ENCODE measurements at regions not wholly inside any gene's neighbourhood (a gene's known extent, or its start where the extent isn't known, plus 50 kb on each side); places are given as distances from the start of the nearest gene placed in this dataset.

GRCh38 chr2:19810148-19810547 is 91.6 kb downstream of the TTC32 start:
- DNase-seq (ENCODE audit: low read depth): no peak

- DNase-seq (ENCODE audit: low read depth): no peak
These were observed 92.6 kb downstream of the TTC32 start for GRCh38 chr2:19809206-19809605.

GRCh38 chr2:19807866-19808265 is 93.9 kb downstream of the TTC32 start:
- no peak for DNase-seq (ENCODE audit: low read depth)

GRCh38 chr2:19807346-19807745 is 94.4 kb downstream of the TTC32 start:
- no peak for DNase-seq (ENCODE audit: low read depth)

- no peak for DNase-seq (ENCODE audit: low read depth)
These were observed 95.2 kb downstream of the TTC32 start for GRCh38 chr2:19806591-19806990.

- no peak for DNase-seq (ENCODE audit: low read depth)
These were observed 95.7 kb downstream of the TTC32 start for GRCh38 chr2:19806131-19806530.

- DNase-seq (ENCODE audit: low read depth): no peak
These were observed 96.5 kb downstream of the TTC32 start for GRCh38 chr2:19805266-19805665.

- DNase-seq (ENCODE audit: low read depth): no peak
These were observed 97.0 kb downstream of the TTC32 start for GRCh38 chr2:19804639-19805260.

GRCh38 chr2:19802086-19802841 is 99.5 kb downstream of the TTC32 start:
- DNase-seq (ENCODE audit: low read depth): peak; percentile 11

- DNase-seq (ENCODE audit: low read depth): peak; percentile 98
These were observed 100.3 kb downstream of the TTC32 start for GRCh38 chr2:19801367-19802080.

- no peak for DNase-seq (ENCODE audit: low read depth)
These were observed 101.0 kb downstream of the TTC32 start for GRCh38 chr2:19800796-19801195.

GRCh38 chr2:19799881-19800780 is 101.7 kb downstream of the TTC32 start:
- no peak for DNase-seq (ENCODE audit: low read depth)

GRCh38 chr2:19797871-19798270 is 103.9 kb downstream of the TTC32 start:
- DNase-seq (ENCODE audit: low read depth): no peak

GRCh38 chr2:19797243-19797810 is 104.5 kb downstream of the TTC32 start:
- no peak for DNase-seq (ENCODE audit: low read depth)

- DNase-seq (ENCODE audit: low read depth): peak; percentile 82
These were observed 105.6 kb downstream of the TTC32 start for GRCh38 chr2:19796035-19796695.

GRCh38 chr2:19793132-19793750 is 108.5 kb downstream of the TTC32 start:
- DNase-seq (ENCODE audit: low read depth): no peak

GRCh38 chr2:19790291-19790690 is 111.5 kb downstream of the TTC32 start:
- DNase-seq (ENCODE audit: low read depth): no peak

- DNase-seq (ENCODE audit: low read depth): no peak
These were observed 114.6 kb downstream of the TTC32 start for GRCh38 chr2:19787134-19787533.

- peak; percentile 69 for DNase-seq (ENCODE audit: low read depth)
These were observed 115.2 kb downstream of the TTC32 start for GRCh38 chr2:19786408-19787058.

GRCh38 chr2:19785867-19786266 is 115.9 kb downstream of the TTC32 start:
- DNase-seq (ENCODE audit: low read depth): no peak

Measured in HT1080 (cell line).